ENCODE measurements at regions not wholly inside any gene's neighbourhood (a gene's known extent, or its start where the extent isn't known, plus 50 kb on each side); places are given as distances from the start of the nearest gene placed in this dataset.
"Not testable (repeated sequence)": the region's sequence is repeated elsewhere in the genome, so short reads cannot be mapped to it uniquely, and the experiment has no call there.

GRCh38 chr5:160498441-160499043 is 76.9 kb downstream of the PTTG1 start:
- H3K4me1 ChIP-seq (ENCODE audit: control insufficient read depth, extremely low read depth, insufficient read depth, low read length); H3K9me1 ChIP-seq (replicated peaks; ENCODE audit: control insufficient read depth, extremely low read depth, insufficient read depth, low read length); H3K9me3 ChIP-seq (replicated peaks; ENCODE audit: control insufficient read depth, insufficient read depth, low read length); H3K4me3 ChIP-seq (replicated peaks in 1 of 3; ENCODE audit: insufficient read depth in 1 of 3, low read depth in 1 of 3, low read length in 3 of 3); FAIRE-seq; H3K36me3 ChIP-seq (ENCODE audit: control insufficient read depth in 2 of 2, extremely low read depth in 1 of 2, insufficient read depth in 2 of 2, low read length in 2 of 2); DNase-seq (ENCODE audit: low read depth, low spot score); POLR2A ChIA-PET; H3K79me2 ChIP-seq (ENCODE audit: control insufficient read depth, insufficient read depth, low read length); BruUV-seq (replicated peaks); intact Hi-C loops (cut with micrococcal nuclease); dilution Hi-C loops (cut with MboI; ENCODE audit: extremely low pct_ligation_motif_present, low sequenced_read_pairs); H3K4me2 ChIP-seq (ENCODE audit: insufficient read depth, low read length); H4K20me1 ChIP-seq (replicated peaks; ENCODE audit: control insufficient read depth, extremely low read depth, insufficient read depth, low read length); H2AFZ ChIP-seq (ENCODE audit: low read depth, low read length); H3K27me3 ChIP-seq (ENCODE audit: control insufficient read depth in 2 of 2, insufficient read depth in 2 of 2, low read length in 2 of 2); H3K27ac ChIP-seq (ENCODE audit: insufficient read depth, low read depth, low read length); H3K9ac ChIP-seq (replicated peaks; ENCODE audit: extremely low read depth, insufficient read depth, low read length): not testable (repeated sequence)
- CTCF ChIA-PET: interaction anchor here (1.3 to 2.3 kb wide), 2 partner anchors 9 to 59 kb away, joined by 5 to 9 read pairs; no protein-coding TSS in a partner anchor

- Histone ChIP-seq H3K79me2 (ENCODE audit: control insufficient read depth, insufficient read depth, low read length) (no peaks in the 10 kb centered on the region), H4K20me1 (replicated peaks; ENCODE audit: control insufficient read depth, extremely low read depth, insufficient read depth, low read length) (no peaks in the 10 kb centered on the region), H3K36me3 (ENCODE audit: control insufficient read depth in 2 of 2, extremely low read depth in 1 of 2, insufficient read depth in 2 of 2, low read length in 2 of 2) (no peaks in the 10 kb centered on the region), H3K27me3 (ENCODE audit: control insufficient read depth in 2 of 2, insufficient read depth in 2 of 2, low read length in 2 of 2) (no peaks in the 10 kb centered on the region), H3K9me1 (replicated peaks; ENCODE audit: control insufficient read depth, extremely low read depth, insufficient read depth, low read length) (no peaks in the 10 kb centered on the region), H3K4me3 (replicated peaks in 1 of 3; ENCODE audit: insufficient read depth in 1 of 3, low read depth in 1 of 3, low read length in 3 of 3) (no peak overlapping the region), H3K4me1 (ENCODE audit: control insufficient read depth, extremely low read depth, insufficient read depth, low read length) (no peaks in the 10 kb centered on the region), H3K27ac (ENCODE audit: insufficient read depth, low read depth, low read length) (no peak overlapping the region), H3K4me2 (ENCODE audit: insufficient read depth, low read length) (no peak overlapping the region), H3K9ac (replicated peaks; ENCODE audit: extremely low read depth, insufficient read depth, low read length) (no peak overlapping the region), H2AFZ (ENCODE audit: low read depth, low read length) (no peak overlapping the region), H3K9me3 (replicated peaks; ENCODE audit: control insufficient read depth, insufficient read depth, low read length) (no peaks in the 10 kb centered on the region)
- TF ChIP-seq POLR2A (IDR thresholded peaks at IDR 0.05; ENCODE audit: low read depth, low read length) (no peak), POLR2AphosphoS5 (IDR thresholded peaks at IDR 0.05; ENCODE audit: insufficient read depth, low read depth, low read length) (no peak), MAX (IDR thresholded peaks at IDR 0.05; ENCODE audit: insufficient read depth, insufficient read length) (no peak), FOS (IDR thresholded peaks at IDR 0.05; ENCODE audit: borderline replicate concordance, insufficient read depth, low read length) (no peak), JUN (IDR thresholded peaks at IDR 0.05; ENCODE audit: borderline replicate concordance, insufficient read depth, insufficient read length, low read depth) (no peak), MYC (IDR thresholded peaks at IDR 0.05; ENCODE audit: low read depth, low read length) (no peak), GATA2 (IDR thresholded peaks at IDR 0.05; ENCODE audit: insufficient read depth, insufficient read length, low read depth, low read length) (no peak), EZH2 (IDR thresholded peaks at IDR 0.05; ENCODE audit: borderline replicate concordance, low read depth, low read length, severe bottlenecking) (no peak), CTCF (IDR thresholded peaks at IDR 0.05; ENCODE audit: extremely low read depth in 1 of 2, insufficient read depth in 1 of 2, low read depth in 1 of 2, low read length in 2 of 2) (no peak)
- no peak for FAIRE-seq
- no peak for DNase-seq (ENCODE audit: low read depth, low spot score)
- BruUV-seq (replicated peaks): no TSS peak
- intact Hi-C loops (cut with micrococcal nuclease): loop anchor here (10.0 kb wide), 1 partner anchor 1044 kb away; the partner anchor contains the start of gene GABRB2
- dilution Hi-C loops (cut with MboI; ENCODE audit: extremely low pct_ligation_motif_present, low sequenced_read_pairs): no loop called here
- CTCF ChIA-PET: interaction anchor here (1.6 to 1.9 kb wide), 2 partner anchors 9 to 62 kb away, joined by 5 to 8 read pairs; no protein-coding TSS in a partner anchor
- POLR2A ChIA-PET: no interaction called here
Observed at GRCh38 chr5:160500786-160501779, 79.4 kb downstream of the PTTG1 start.
